Caco-2 (cell line): ENCODE measurements at regions not wholly inside any gene's neighbourhood (a gene's known extent, or its start where the extent isn't known, plus 50 kb on each side); places are given as distances from the start of the nearest gene placed in this dataset.

Experiments
- BruUV-seq: library from RNA; stranded (reverse); fragments of 400-500 nt; replicated peaks from 2 replicates; lab custom pipeline; 2021; lab: Mats Ljungman, UMichigan
- CTCF ChIA-PET: fragments of 300-600 bp; sonication (Branson Sonifier 250); formaldehyde crosslinking; loops from one replicate; lab custom pipeline; 2022; ENCODE audit warnings: antibody characterized with exemption; lab: Charles Lee
- POLR2A ChIA-PET: fragments of 300-600 bp; sonication (Branson Sonifier 250); formaldehyde crosslinking; loops from one replicate; lab custom pipeline; 2022; ENCODE audit warnings: antibody characterized with exemption; lab: Charles Lee
- DNase-seq, 2 experiments: peaks; one replicate each; pipeline versions ENCODE4 v3.0.0 to v3.0.0-alpha.2; 2020 to 2022
- H3K27me3 ChIP-seq: replicated peaks from 2 replicates; pipeline ENCODE4 v1.6.0; 2011; ENCODE audit warnings: low read length; ENCODE audit not compliant: control insufficient read depth, insufficient read depth
- H3K36me3 ChIP-seq: 2 replicates; pipeline ENCODE4 v1.5.1; 2011; ENCODE audit warnings: low read length; ENCODE audit not compliant: control insufficient read depth, insufficient read depth
- H3K4me1 ChIP-seq: fragments of 250-450 bp; sonication (Bioruptor Pico); 2 replicates; pipeline ENCODE4 v1.5.1; 2020; ENCODE audit warnings: mild to moderate bottlenecking
- H3K4me3 ChIP-seq: 2 replicates; pipeline ENCODE4 v1.5.1; 2011; ENCODE audit warnings: low read depth, mild to moderate bottlenecking, control low read depth, low read length
- H3K9me3 ChIP-seq: fragments of 250-450 bp; sonication (Bioruptor Pico); 2 replicates; pipeline ENCODE4 v1.5.1; 2020; ENCODE audit warnings: mild to moderate bottlenecking, moderate library complexity
- H3K27ac Mint-ChIP-seq: one replicate; pipeline ENCODE4 v1.8.0; 2022; ENCODE audit warnings: mixed read lengths; ENCODE audit not compliant: unreplicated experiment
- H3K27me3 Mint-ChIP-seq: one replicate; pipeline ENCODE4 v1.8.0; 2022; ENCODE audit warnings: mixed read lengths; ENCODE audit not compliant: insufficient read depth, unreplicated experiment
- H3K36me3 Mint-ChIP-seq: one replicate; pipeline ENCODE4 v1.8.0; 2022; ENCODE audit warnings: mild to moderate bottlenecking, mixed read lengths; ENCODE audit not compliant: insufficient read depth, unreplicated experiment
- H3K4me1 Mint-ChIP-seq: one replicate; pipeline ENCODE4 v1.8.0; 2022; ENCODE audit warnings: low read depth, mixed read lengths; ENCODE audit not compliant: unreplicated experiment
- H3K4me3 Mint-ChIP-seq: one replicate; pipeline ENCODE4 v1.8.0; 2022; ENCODE audit warnings: mild to moderate bottlenecking, moderate library complexity, mixed read lengths; ENCODE audit not compliant: unreplicated experiment
- H3K9me3 Mint-ChIP-seq: one replicate; pipeline ENCODE4 v1.8.0; 2022; ENCODE audit warnings: mixed read lengths; ENCODE audit not compliant: unreplicated experiment
- intact Hi-C: fragments of 100-400 bp; cut with micrococcal nuclease; formaldehyde crosslinking; loops from one replicate; pipeline ENCODE4 v1.10.0; 2022; ENCODE audit not compliant: unreplicated experiment
- TF ChIP-seq, protein P1 (sequence below), 2 experiments: fragments of 200-600 bp in 1 of 2; IDR thresholded peaks; 1 replicate in 1 of 2; 2 replicates in 1 of 2; pipeline versions ENCODE4 v1.5.1 to v1.8.0; 2011 to 2022; ENCODE audit warnings: antibody characterized with exemption in 1 of 2, control low read depth in 1 of 2, inconsistent platforms in 1 of 2, low read depth in 1 of 2, low read length in 1 of 2, mild to moderate bottlenecking in 1 of 2, moderate library complexity in 1 of 2; ENCODE audit not compliant: insufficient read depth in 1 of 2, severe bottlenecking in 1 of 2, unreplicated experiment in 1 of 2

DNA sequence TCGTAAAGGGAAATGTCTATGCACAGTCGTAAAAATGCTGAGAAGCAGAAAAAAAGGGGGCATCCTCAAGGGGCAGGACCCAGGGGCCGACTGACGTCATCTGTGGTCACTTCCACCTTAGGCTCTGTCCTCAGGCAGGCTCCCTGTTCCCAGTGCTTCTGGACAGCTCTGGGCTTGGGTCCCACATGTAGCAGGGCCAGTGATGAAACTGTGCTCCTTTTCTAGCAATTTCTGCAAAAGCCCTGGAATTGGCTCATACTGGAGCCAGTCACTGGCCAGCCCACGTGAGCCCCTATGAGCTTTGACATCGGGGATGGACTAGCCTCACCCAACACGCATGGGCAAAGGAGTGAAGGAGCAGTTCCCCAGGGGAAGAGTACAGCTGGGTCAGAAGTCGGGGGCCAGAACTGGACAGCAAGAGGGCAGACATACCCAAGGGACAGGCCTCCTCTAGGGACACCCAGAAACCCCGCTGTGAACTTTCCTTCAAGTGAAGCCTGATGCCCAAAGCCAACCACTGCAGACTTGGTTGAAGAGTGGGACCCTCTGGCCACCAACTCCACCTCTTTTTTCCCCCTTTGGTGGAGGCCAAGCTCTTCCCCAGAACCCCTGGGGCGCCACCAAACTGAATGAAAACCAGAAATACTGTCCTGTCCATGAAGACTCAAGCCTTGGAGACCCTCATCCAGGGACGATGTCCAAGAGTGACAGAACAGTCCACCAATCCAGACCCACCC is 1349.0 kb downstream of the BRD1 start:
- no peak overlapping the region for H3K27ac Mint-ChIP-seq
- intact Hi-C loops, result no loop called here
- no peak overlapping the region for H3K4me3 ChIP-seq
- H3K27me3 ChIP-seq, result no peaks in the 10 kb centered on the region
- BruUV-seq, result no TSS peak
- H3K4me1 Mint-ChIP-seq, result no peaks in the 10 kb centered on the region
- H3K4me1 ChIP-seq, result no peaks in the 10 kb centered on the region
- H3K27me3 Mint-ChIP-seq, result no peaks in the 10 kb centered on the region
- H3K36me3 Mint-ChIP-seq, result no peaks in the 10 kb centered on the region
- CTCF ChIA-PET, result no interaction called here
- POLR2A ChIA-PET, result no interaction called here
- H3K9me3 ChIP-seq, result no peaks in the 10 kb centered on the region
- no peak overlapping the region for H3K4me3 Mint-ChIP-seq
- no peak for DNase-seq
- H3K36me3 ChIP-seq, result no peaks in the 10 kb centered on the region
- TF ChIP-seq, protein P1, sequence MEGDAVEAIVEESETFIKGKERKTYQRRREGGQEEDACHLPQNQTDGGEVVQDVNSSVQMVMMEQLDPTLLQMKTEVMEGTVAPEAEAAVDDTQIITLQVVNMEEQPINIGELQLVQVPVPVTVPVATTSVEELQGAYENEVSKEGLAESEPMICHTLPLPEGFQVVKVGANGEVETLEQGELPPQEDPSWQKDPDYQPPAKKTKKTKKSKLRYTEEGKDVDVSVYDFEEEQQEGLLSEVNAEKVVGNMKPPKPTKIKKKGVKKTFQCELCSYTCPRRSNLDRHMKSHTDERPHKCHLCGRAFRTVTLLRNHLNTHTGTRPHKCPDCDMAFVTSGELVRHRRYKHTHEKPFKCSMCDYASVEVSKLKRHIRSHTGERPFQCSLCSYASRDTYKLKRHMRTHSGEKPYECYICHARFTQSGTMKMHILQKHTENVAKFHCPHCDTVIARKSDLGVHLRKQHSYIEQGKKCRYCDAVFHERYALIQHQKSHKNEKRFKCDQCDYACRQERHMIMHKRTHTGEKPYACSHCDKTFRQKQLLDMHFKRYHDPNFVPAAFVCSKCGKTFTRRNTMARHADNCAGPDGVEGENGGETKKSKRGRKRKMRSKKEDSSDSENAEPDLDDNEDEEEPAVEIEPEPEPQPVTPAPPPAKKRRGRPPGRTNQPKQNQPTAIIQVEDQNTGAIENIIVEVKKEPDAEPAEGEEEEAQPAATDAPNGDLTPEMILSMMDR (IDR thresholded peaks at IDR 0.05; ENCODE audit: insufficient read depth in 1 of 2, low read depth in 1 of 2, low read length in 1 of 2, severe bottlenecking in 1 of 2, unreplicated experiment in 1 of 2), result no peak
- H3K9me3 Mint-ChIP-seq, result no peaks in the 10 kb centered on the region

DNA sequence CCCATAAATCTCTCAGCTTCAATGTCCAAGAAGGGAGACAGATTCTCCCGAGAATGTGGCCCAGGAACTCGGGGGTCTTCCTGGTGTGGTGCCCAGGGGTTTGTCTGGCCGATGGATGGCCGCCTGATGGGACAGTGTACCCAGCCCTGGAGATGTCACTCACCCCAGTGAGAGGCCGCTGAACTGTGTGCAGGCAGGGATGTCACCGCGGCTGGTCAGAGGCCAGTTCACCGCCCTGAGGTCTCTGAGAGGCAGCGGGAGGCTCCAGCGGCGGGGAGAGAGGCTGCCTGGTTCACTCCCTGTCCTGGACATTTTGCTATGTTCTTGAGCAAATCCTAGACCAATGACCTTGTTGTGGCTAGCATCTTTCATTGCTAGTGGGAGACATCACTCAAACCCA is 1349.5 kb downstream of the BRD1 start:
- H3K36me3 ChIP-seq, result no peaks in the 10 kb centered on the region
- no peaks in the 10 kb centered on the region for H3K4me1 ChIP-seq
- H3K4me3 Mint-ChIP-seq, result no peak overlapping the region
- no peaks in the 10 kb centered on the region for H3K9me3 ChIP-seq
- BruUV-seq, result no TSS peak
- CTCF ChIA-PET, result no interaction called here
- POLR2A ChIA-PET, result no interaction called here
- H3K36me3 Mint-ChIP-seq, result no peaks in the 10 kb centered on the region
- DNase-seq, result no peak
- H3K4me1 Mint-ChIP-seq, result no peaks in the 10 kb centered on the region
- no peak overlapping the region for H3K4me3 ChIP-seq
- H3K27me3 ChIP-seq, result no peaks in the 10 kb centered on the region
- no peaks in the 10 kb centered on the region for H3K27me3 Mint-ChIP-seq
- H3K9me3 Mint-ChIP-seq, result no peaks in the 10 kb centered on the region
- H3K27ac Mint-ChIP-seq, result no peak overlapping the region
- intact Hi-C loops, result no loop called here
- TF ChIP-seq, protein P1 (IDR thresholded peaks at IDR 0.05; ENCODE audit: insufficient read depth in 1 of 2, low read depth in 1 of 2, low read length in 1 of 2, severe bottlenecking in 1 of 2, unreplicated experiment in 1 of 2), result no peak

DNA sequence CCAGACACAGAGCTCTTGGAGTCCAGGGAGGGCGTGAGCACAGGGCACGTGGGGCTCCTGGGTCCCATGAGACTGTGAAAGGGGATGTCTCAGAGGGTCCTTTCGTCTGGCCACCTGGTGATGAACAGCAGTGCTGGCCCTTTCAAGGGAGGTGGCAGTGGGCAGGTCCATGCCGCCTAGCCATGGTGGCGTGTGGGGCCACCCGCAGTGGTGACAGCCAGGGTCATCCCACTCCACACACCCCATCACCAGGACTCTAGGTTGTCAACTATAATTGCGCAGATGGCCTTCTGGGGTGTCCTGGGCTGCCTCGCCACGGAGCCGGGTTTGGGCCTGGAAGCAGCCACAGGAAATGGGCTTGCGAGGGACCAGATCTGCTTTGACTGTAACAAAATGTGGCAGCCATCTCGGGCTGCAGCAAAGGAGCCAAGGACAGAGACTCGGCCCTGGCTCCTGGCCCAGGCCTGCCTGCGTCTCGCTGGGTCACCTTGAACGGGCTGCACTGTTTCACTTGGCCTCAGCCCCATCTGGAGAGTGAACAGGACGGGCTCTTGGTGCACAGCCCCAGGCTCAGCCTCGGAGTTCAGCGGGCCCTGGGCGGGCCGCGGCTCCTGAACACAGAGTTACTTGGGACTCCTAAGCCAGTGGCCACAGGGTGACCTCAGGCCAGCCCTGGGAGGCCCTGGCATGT is 1350.5 kb downstream of the BRD1 start:
- POLR2A ChIA-PET, result no interaction called here

More for the DNA sequence above, 1350.5 kb downstream of the BRD1 start:
- Histone ChIP-seq H3K4me3 (no peak overlapping the region), H3K9me3 (no peaks in the 10 kb centered on the region), H3K4me1 (no peaks in the 10 kb centered on the region), H3K36me3 (no peaks in the 10 kb centered on the region), H3K27me3 (no peaks in the 10 kb centered on the region)
- H3K9me3 Mint-ChIP-seq, result no peaks in the 10 kb centered on the region
- no TSS peak for BruUV-seq
- no peaks in the 10 kb centered on the region for H3K36me3 Mint-ChIP-seq
- H3K4me3 Mint-ChIP-seq, result no peak overlapping the region
- H3K27me3 Mint-ChIP-seq, result no peaks in the 10 kb centered on the region
- TF ChIP-seq, protein P1 (IDR thresholded peaks at IDR 0.05; ENCODE audit: insufficient read depth in 1 of 2, low read depth in 1 of 2, low read length in 1 of 2, severe bottlenecking in 1 of 2, unreplicated experiment in 1 of 2), result no peak
- H3K27ac Mint-ChIP-seq, result no peak overlapping the region
- CTCF ChIA-PET, result no interaction called here
- DNase-seq, result no peak
- intact Hi-C loops, result no loop called here
- no peaks in the 10 kb centered on the region for H3K4me1 Mint-ChIP-seq
